GM21390 (cell line): ENCODE measurements at regions not wholly inside any gene's neighbourhood (a gene's known extent, or its start where the extent isn't known, plus 50 kb on each side); places are given as distances from the start of the nearest gene placed in this dataset.
A peak's percentile ranks its signal among the peaks of the same experiment; 100 is the strongest.
"Not testable (repeated sequence)": the region's sequence is repeated elsewhere in the genome, so short reads cannot be mapped to it uniquely, and the experiment has no call there.

Experiments used
- ATAC-seq: cut with Tn5 transposase; IDR thresholded peaks from one replicate; pipeline ENCODE4 v1.9.1; 2021; ENCODE audit not compliant: unreplicated experiment

DNA sequence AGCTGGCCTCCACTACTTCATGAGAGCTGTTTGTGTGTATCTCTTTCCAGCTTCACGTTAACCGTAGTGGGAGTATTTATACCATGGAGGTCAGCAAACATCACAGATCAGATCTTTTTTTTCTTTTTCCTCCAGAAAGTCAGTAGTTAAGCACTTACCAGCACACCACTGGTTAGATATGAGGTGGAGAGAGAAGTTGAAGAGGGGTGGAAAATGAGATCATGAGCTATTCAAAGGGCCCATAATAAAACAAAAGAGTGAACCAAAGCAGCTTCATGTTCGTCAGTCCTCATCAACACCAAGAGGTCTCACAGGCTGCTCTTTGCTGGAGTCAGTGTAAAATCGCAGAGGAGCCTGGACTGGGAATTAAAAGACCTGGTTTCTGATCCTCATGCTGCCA, 125.1 kb upstream of the SGK1 start:
- ATAC-seq: no peak

GRCh38 chr6:134442073-134442472, 124.2 kb upstream of the SGK1 start:
- ATAC-seq: no peak

- no peak for ATAC-seq
These were observed 120.9 kb upstream of the SGK1 start for GRCh38 chr6:134438837-134439236.

- ATAC-seq: no peak
These were observed 119.5 kb upstream of the SGK1 start for GRCh38 chr6:134437376-134437775.

GRCh38 chr6:134436950-134437349, 119.0 kb upstream of the SGK1 start:
- ATAC-seq: no peak

DNA sequence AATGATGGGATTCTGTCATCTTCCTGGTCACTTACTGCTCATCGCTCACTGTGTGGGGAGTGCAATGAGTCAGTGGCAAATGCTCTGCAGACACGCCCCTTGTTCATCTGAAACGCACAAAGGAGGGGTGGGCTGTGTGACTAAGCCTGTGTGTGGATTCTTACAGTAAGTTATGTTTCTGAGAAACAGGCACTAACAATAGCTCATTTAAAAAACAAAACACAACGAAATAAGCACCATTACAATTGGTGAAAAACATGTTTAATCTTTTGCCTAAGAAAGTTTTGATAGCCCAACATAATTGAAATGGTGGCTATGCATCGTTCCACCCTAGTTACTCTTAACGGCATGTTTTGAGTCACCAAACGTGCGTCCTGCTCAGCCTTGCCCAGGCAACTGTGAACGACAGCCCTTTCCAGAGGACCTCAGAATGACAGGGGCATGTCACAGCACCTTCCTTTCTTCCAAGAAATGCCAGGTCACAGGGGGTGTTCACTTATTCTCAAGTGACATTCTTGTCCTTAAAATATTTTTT, 118.4 kb upstream of the SGK1 start:
- ATAC-seq: peak; percentile 93

DNA sequence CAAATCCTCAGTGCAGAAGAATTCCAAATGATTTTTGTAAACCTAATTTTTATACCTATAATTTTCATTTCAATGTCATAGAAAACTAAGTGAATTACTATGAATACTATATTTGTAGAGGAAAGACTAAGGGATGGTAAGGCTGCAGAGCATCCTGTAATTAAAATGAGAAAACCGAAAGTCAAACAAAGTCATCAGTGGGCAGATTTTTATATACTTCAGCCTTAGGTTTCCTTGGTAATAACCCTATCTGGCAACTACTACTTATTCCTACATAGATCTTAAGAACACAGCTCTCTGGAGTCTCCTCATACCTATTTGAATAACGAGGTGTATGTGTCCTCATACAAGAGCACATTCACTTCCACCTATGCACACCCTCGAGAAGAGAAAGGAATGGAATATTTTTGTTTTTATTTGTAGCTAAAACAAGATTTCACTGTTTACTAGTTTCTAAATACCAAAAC, 117.9 kb upstream of the SGK1 start:
- ATAC-seq: peak; percentile 2

- ATAC-seq: no peak
These were observed 116.4 kb upstream of the SGK1 start for GRCh38 chr6:134434019-134434942.

DNA sequence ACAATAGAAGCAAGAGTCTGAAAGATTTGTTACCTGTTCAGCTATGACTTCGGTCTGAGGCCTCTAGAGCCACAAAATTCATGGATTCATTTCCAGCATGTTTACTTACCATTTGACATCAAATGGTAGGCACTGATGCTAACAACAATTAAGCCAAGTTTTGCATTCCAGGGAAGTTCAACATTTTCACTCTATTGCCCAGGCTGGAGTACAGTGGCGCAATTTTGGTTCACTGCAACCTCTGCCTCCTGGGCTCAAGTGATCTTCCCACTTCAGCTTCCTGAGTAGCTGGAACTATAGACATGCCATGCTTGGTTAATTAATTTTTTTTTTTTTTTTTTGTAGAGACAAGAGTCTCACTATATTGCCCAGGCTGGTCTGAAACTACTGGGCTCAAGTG, 114.1 kb upstream of the SGK1 start:
- no peak for ATAC-seq

DNA sequence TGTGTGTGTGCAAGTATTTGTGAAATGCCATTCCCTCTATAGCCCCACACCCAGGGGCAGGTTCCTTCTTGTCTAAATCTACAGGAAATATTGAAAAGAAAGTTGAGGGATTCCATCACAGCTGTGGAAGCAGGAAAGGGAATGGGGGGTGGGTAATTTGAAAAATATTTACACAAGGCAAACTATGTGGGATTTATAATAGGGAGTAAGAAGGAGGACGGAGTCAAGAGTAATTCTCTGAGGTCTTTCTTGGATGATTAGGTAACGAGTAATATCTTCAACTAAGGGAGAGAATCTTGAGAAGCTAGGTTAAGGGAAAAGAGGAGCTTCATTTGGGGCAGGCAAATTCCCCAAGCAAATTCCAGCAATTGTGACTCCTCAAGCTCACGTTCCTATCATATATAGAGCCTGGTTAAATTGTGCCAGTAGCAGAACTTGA, 113.5 kb upstream of the SGK1 start:
- no peak for ATAC-seq

GRCh38 chr6:134429861-134430380, 112.0 kb upstream of the SGK1 start:
- no peak for ATAC-seq

- ATAC-seq: no peak
These were observed 109.8 kb upstream of the SGK1 start for GRCh38 chr6:134427721-134428120.

DNA sequence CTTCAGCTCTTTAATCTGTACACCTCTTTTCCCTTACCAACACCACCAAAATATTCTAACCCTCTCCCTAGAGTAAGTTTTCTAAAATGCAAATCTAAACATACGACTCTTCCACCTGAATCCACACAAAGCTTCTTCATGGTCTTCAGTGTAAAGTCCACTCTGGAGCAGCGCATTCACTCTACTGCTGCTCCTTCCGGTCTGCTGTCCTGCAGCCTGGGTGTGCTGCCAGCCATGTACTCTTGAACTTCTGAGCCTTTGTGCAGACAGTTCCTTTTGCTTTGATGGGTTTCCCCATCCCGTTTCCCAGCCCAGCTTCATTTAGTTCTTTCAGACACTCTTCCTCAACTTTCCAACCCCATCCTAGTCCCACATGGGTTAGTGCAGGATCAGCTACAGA, 108.7 kb upstream of the SGK1 start:
- no peak for ATAC-seq

DNA sequence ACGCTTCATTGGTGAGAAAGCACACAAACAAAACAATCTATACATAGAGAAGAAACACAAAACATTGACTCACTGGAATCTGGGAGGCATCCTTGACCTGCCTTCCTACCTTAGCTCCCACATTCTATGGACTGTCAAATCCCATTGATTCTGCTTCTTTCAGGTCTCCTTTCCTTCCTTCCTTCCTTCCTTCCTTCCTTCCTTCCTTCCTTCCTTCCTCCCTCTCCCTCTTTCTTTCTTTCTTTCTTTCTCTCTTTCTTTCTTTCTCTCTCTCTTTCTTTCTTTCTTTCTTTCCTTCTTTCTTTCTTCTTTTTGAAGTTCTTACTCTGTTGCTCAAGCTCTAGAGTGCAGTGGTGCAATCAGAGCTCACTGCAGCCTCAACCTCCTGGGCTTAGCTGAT, 108.0 kb upstream of the SGK1 start:
- not testable (repeated sequence) for ATAC-seq

- no peak for ATAC-seq
These were observed 107.6 kb upstream of the SGK1 start for GRCh38 chr6:134425513-134425912.

- no peak for ATAC-seq
These were observed 106.9 kb upstream of the SGK1 start for GRCh38 chr6:134424798-134425170.

DNA sequence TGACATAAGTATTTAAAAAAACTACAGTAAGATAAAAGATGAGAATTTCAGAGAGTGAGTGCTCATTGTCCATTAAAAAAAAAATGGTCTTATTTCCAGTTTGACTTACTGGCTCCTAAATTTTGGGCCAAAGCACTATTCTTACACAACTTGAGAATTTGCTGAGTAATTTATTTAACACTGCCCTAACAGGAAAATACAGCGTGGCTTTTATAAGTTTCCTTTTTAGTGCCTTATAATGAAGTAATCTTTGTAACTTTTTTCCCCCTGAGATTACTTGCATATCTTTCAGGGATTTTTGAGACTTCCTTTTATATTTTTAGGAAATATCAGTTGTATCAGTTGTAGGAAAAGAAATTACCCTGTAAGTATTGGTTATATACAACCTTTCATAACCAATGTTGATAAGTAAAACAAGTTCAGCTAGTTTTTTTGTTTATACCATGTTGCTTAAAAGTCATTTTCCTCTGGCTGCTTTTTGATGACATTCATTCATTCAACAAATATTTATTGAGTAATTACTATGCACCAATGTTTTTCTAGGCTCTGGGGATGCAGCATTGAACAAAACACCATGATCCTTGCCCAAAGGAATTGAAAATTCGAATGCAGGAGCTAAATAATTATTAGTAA, 106.4 kb upstream of the SGK1 start:
- ATAC-seq: no peak

- ATAC-seq: no peak
These were observed 104.7 kb upstream of the SGK1 start for GRCh38 chr6:134422426-134423231.

GRCh38 chr6:134421501-134421900, 103.6 kb upstream of the SGK1 start:
- ATAC-seq: no peak

GRCh38 chr6:134420614-134421181, 102.8 kb upstream of the SGK1 start:
- ATAC-seq: no peak

GRCh38 chr6:134419716-134420115, 101.8 kb upstream of the SGK1 start:
- ATAC-seq: no peak
